MM.1S (cell line): ENCODE measurements at regions not wholly inside any gene's neighbourhood (a gene's known extent, or its start where the extent isn't known, plus 50 kb on each side); places are given as distances from the start of the nearest gene placed in this dataset.

Experiments
- DNase-seq: peaks from one replicate; pipeline ENCODE4 v3.0.0-alpha.2; 2015
- H2AFZ ChIP-seq: fragments of 300-600 bp; sonication (generic); 2 replicates; pipeline ENCODE4 v1.6.0; 2016; ENCODE audit warnings: antibody characterized with exemption, low read length
- H3F3A ChIP-seq: fragments of 300-600 bp; sonication (generic); 2 replicates; pipeline ENCODE4 v1.6.1; 2016; ENCODE audit warnings: mild to moderate bottlenecking, antibody characterized with exemption, low read length, moderate library complexity, mixed read lengths; ENCODE audit not compliant: insufficient read depth
- H3K27ac ChIP-seq: fragments of 300-600 bp; sonication (generic); 2 replicates; pipeline ENCODE4 v1.5.1; 2016; ENCODE audit warnings: mild to moderate bottlenecking, low read length
- H3K27me3 ChIP-seq: fragments of 300-600 bp; sonication (generic); replicated peaks from 2 replicates; pipeline ENCODE4 v1.6.0; 2016; ENCODE audit warnings: low read length; ENCODE audit not compliant: insufficient read depth
- H3K36me3 ChIP-seq: fragments of 300-600 bp; sonication (generic); replicated peaks from 2 replicates; pipeline ENCODE4 v1.6.1; 2016; ENCODE audit warnings: mild to moderate bottlenecking, low read length, mixed read lengths; ENCODE audit not compliant: insufficient read depth
- H3K4me1 ChIP-seq: fragments of 300-600 bp; sonication (generic); 2 replicates; pipeline ENCODE4 v1.6.1; 2016; ENCODE audit warnings: low read length, mixed read lengths
- H3K4me2 ChIP-seq: fragments of 300-600 bp; sonication (generic); 2 replicates; pipeline ENCODE4 v1.6.0; 2016; ENCODE audit warnings: low read depth, low read length
- H3K4me3 ChIP-seq: fragments of 300-600 bp; sonication (generic); 2 replicates; pipeline ENCODE4 v1.5.1; 2016; ENCODE audit warnings: low read length, mixed read lengths
- H3K79me2 ChIP-seq: fragments of 300-600 bp; sonication (generic); 2 replicates; pipeline ENCODE4 v1.6.1; 2016; ENCODE audit warnings: mixed run types, low read length, mixed read lengths
- H3K9ac ChIP-seq: fragments of 300-600 bp; sonication (generic); 2 replicates; pipeline ENCODE4 v1.6.1; 2016; ENCODE audit warnings: low read length, mixed read lengths
- H3K9me2 ChIP-seq: fragments of 300-600 bp; sonication (generic); replicated peaks from 2 replicates; pipeline ENCODE4 v1.6.1; 2016; ENCODE audit warnings: mild to moderate bottlenecking, low read length, mixed read lengths; ENCODE audit not compliant: insufficient read depth
- H3K9me3 ChIP-seq: fragments of 300-600 bp; sonication (generic); replicated peaks from 2 replicates; pipeline ENCODE4 v1.6.1; 2016; ENCODE audit warnings: mild to moderate bottlenecking, low read length, mixed read lengths; ENCODE audit not compliant: insufficient read depth
- H4K20me1 ChIP-seq: fragments of 300-600 bp; sonication (generic); 2 replicates; pipeline ENCODE4 v1.6.1; 2016; ENCODE audit warnings: mild to moderate bottlenecking, low read length, moderate library complexity, mixed read lengths; ENCODE audit not compliant: insufficient read depth
- CTCF ChIP-seq: fragments of 300-600 bp; sonication (generic); IDR thresholded peaks from 2 replicates; pipeline ENCODE4 v1.5.1; 2016; ENCODE audit warnings: antibody characterized with exemption, low read length, mixed read lengths
- EZH2 ChIP-seq: fragments of 300-600 bp; sonication (generic); optimal IDR thresholded peaks from 2 replicates; pipeline ENCODE3; 2017; ENCODE audit warnings: low read depth, mild to moderate bottlenecking, antibody characterized with exemption, low read length, mixed read lengths
- EZH2phosphoT487 ChIP-seq: fragments of 300-600 bp; sonication (generic); IDR thresholded peaks from 2 replicates; pipeline ENCODE4 v1.6.1; 2018; ENCODE audit warnings: antibody characterized with exemption, low read length

GRCh38 chr3:110393941-110394340 lies 677.7 kb upstream of the NECTIN3 start:
- Histone ChIP-seq H3K27me3 (no peaks in the 10 kb centered on the region), H3F3A (no peaks in the 10 kb centered on the region), H3K36me3 (no peaks in the 10 kb centered on the region), H3K9me2 (no peaks in the 10 kb centered on the region), H3K9me3 (no peaks in the 10 kb centered on the region), H3K4me2 (no peak overlapping the region), H3K4me3 (no peak overlapping the region), H2AFZ (no peak overlapping the region), H3K4me1 (no peaks in the 10 kb centered on the region), H3K9ac (no peak overlapping the region), H3K79me2 (no peaks in the 10 kb centered on the region), H3K27ac (no peak overlapping the region), H4K20me1 (no peaks in the 10 kb centered on the region)
- no peak for DNase-seq
- TF ChIP-seq EZH2 (no peak), CTCF (no peak), EZH2phosphoT487 (no peak)

GRCh38 chr3:110397115-110397514 lies 674.5 kb upstream of the NECTIN3 start:
- Histone ChIP-seq H3K4me2 (no peak overlapping the region), H3K9me3 (no peaks in the 10 kb centered on the region), H3K27ac (no peak overlapping the region), H3K4me3 (no peak overlapping the region), H3K36me3 (no peaks in the 10 kb centered on the region), H3K9ac (no peak overlapping the region), H3K79me2 (no peaks in the 10 kb centered on the region), H3K9me2 (no peaks in the 10 kb centered on the region), H3K27me3 (no peaks in the 10 kb centered on the region), H2AFZ (no peak overlapping the region), H4K20me1 (no peaks in the 10 kb centered on the region), H3F3A (no peaks in the 10 kb centered on the region), H3K4me1 (no peaks in the 10 kb centered on the region)
- no peak for DNase-seq
- no peak for TF ChIP-seq EZH2
- TF ChIP-seq CTCF = no peak
- no peak for TF ChIP-seq EZH2phosphoT487

- Histone ChIP-seq H3K36me3 (no peaks in the 10 kb centered on the region), H4K20me1 (no peaks in the 10 kb centered on the region), H3K9me3 (no peaks in the 10 kb centered on the region), H3K9ac (no peak overlapping the region), H3F3A (no peaks in the 10 kb centered on the region), H3K9me2 (no peaks in the 10 kb centered on the region), H3K79me2 (no peaks in the 10 kb centered on the region), H3K4me2 (no peak overlapping the region), H2AFZ (no peak overlapping the region), H3K27me3 (no peaks in the 10 kb centered on the region), H3K4me1 (no peaks in the 10 kb centered on the region), H3K4me3 (no peak overlapping the region), H3K27ac (no peak overlapping the region)
- DNase-seq = no peak
- TF ChIP-seq EZH2phosphoT487 = no peak
- TF ChIP-seq CTCF = no peak
- no peak for TF ChIP-seq EZH2
These were observed 671.3 kb upstream of the NECTIN3 start for GRCh38 chr3:110400315-110400714.
